Neural progenitor cell (in vitro differentiated cells): ENCODE measurements at regions not wholly inside any gene's neighbourhood (a gene's known extent, or its start where the extent isn't known, plus 50 kb on each side); places are given as distances from the start of the nearest gene placed in this dataset.

Experiments
- CTCF ChIP-seq: fragments of 200-600 bp; sonication (generic); IDR thresholded peaks from 2 replicates; pipeline ENCODE4 v1.5.1; 2017; ENCODE audit warnings: antibody characterized with exemption, mild to moderate bottlenecking
- EZH2 ChIP-seq: fragments of 200-600 bp; sonication (generic); IDR thresholded peaks from 2 replicates; pipeline ENCODE4 v1.6.1; 2017; ENCODE audit warnings: antibody characterized with exemption, mild to moderate bottlenecking, moderate library complexity
- EZH2phosphoT487 ChIP-seq: fragments of 200-600 bp; sonication (generic); IDR thresholded peaks from 2 replicates; pipeline ENCODE4 v1.6.1; 2017; ENCODE audit warnings: antibody characterized with exemption

DNA sequence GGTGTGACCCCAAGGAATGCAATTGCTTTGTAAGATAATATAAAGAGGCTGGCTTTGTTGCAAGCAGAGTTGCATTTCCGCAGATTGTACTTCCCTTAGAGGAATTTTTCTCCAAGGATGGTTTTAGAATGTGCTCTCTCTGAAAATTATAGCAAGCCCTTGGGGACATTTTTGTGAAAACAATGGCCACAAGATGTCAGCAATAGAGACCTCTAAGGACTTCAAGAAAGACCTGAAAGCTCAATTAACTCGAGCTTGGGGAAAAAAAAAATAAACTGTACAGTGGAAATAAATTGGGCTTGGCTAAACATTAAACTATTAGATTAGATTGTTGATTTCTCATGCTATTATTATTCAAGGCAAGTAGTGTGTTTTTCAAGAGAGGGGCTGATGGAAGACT is 81.3 kb upstream of the KYNU start:
- TF ChIP-seq EZH2phosphoT487 = no peak
- TF ChIP-seq EZH2 = no peak
- TF ChIP-seq CTCF = no peak
